MM.1S (cell line): ENCODE measurements at regions not wholly inside any gene's neighbourhood (a gene's known extent, or its start where the extent isn't known, plus 50 kb on each side); places are given as distances from the start of the nearest gene placed in this dataset.

Experiments
- EZH2 ChIP-seq: fragments of 300-600 bp; sonication (generic); optimal IDR thresholded peaks from 2 replicates; pipeline ENCODE3; 2017; ENCODE audit warnings: low read depth, mild to moderate bottlenecking, antibody characterized with exemption, low read length, mixed read lengths
- EZH2phosphoT487 ChIP-seq: fragments of 300-600 bp; sonication (generic); IDR thresholded peaks from 2 replicates; pipeline ENCODE4 v1.6.1; 2018; ENCODE audit warnings: antibody characterized with exemption, low read length
- TF ChIP-seq, protein P1 (sequence below): fragments of 300-600 bp; sonication (generic); IDR thresholded peaks from 2 replicates; pipeline ENCODE4 v1.5.1; 2016; ENCODE audit warnings: antibody characterized with exemption, low read length, mixed read lengths

DNA sequence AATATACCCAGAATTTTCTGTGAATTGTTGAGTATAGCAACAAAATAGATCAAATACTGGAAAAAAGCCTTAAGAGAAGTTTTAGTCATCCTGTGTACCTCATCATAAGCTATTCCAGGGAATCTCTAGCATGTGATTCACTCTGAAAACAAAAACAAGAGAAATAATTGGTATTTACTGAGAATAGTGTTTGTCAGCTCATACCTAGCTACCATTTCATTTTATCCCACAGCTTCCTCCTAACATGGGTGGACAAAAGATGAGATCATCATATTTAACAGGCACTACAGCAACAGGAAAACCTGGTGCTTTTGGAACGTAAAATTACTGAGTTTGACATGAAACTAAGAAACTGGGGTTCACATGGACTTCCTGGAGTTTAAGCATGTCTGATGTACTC lies 753.5 kb upstream of the NECTIN3 start:
- TF ChIP-seq, protein P1, sequence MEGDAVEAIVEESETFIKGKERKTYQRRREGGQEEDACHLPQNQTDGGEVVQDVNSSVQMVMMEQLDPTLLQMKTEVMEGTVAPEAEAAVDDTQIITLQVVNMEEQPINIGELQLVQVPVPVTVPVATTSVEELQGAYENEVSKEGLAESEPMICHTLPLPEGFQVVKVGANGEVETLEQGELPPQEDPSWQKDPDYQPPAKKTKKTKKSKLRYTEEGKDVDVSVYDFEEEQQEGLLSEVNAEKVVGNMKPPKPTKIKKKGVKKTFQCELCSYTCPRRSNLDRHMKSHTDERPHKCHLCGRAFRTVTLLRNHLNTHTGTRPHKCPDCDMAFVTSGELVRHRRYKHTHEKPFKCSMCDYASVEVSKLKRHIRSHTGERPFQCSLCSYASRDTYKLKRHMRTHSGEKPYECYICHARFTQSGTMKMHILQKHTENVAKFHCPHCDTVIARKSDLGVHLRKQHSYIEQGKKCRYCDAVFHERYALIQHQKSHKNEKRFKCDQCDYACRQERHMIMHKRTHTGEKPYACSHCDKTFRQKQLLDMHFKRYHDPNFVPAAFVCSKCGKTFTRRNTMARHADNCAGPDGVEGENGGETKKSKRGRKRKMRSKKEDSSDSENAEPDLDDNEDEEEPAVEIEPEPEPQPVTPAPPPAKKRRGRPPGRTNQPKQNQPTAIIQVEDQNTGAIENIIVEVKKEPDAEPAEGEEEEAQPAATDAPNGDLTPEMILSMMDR: no peak
- TF ChIP-seq EZH2phosphoT487: no peak
- no peak for TF ChIP-seq EZH2
